GM19372 (cell line): ENCODE measurements at regions not wholly inside any gene's neighbourhood (a gene's known extent, or its start where the extent isn't known, plus 50 kb on each side); places are given as distances from the start of the nearest gene placed in this dataset.
"Not testable (repeated sequence)": the region's sequence is repeated elsewhere in the genome, so short reads cannot be mapped to it uniquely, and the experiment has no call there.

Experiments used
- ATAC-seq: cut with Tn5 transposase; IDR thresholded peaks from one replicate; pipeline ENCODE4 v1.9.1; 2021; ENCODE audit warnings: mild to moderate bottlenecking, low read depth, moderate library complexity; ENCODE audit not compliant: unreplicated experiment

GRCh38 chr9:12318732-12319685 is 374.2 kb upstream of the TYRP1 start:
- no peak for ATAC-seq

- no peak for ATAC-seq
These were observed 363.6 kb upstream of the TYRP1 start for GRCh38 chr9:12329623-12329985.

GRCh38 chr9:12333966-12334365 is 359.2 kb upstream of the TYRP1 start:
- not testable (repeated sequence) for ATAC-seq

GRCh38 chr9:12350775-12351174 is 342.4 kb upstream of the TYRP1 start:
- ATAC-seq: no peak

GRCh38 chr9:12351293-12352044 is 341.7 kb upstream of the TYRP1 start:
- ATAC-seq: no peak

- no peak for ATAC-seq
These were observed 341.2 kb upstream of the TYRP1 start for GRCh38 chr9:12352045-12352315.

GRCh38 chr9:12363439-12363838 is 329.7 kb upstream of the TYRP1 start:
- ATAC-seq: no peak

GRCh38 chr9:12368569-12368968 is 324.6 kb upstream of the TYRP1 start:
- no peak for ATAC-seq

GRCh38 chr9:12391839-12392509 is 301.2 kb upstream of the TYRP1 start:
- no peak for ATAC-seq

GRCh38 chr9:12394105-12394504 is 299.1 kb upstream of the TYRP1 start:
- ATAC-seq: no peak

GRCh38 chr9:12403721-12404120 is 289.5 kb upstream of the TYRP1 start:
- no peak for ATAC-seq

GRCh38 chr9:12413986-12414385 is 279.2 kb upstream of the TYRP1 start:
- no peak for ATAC-seq

- ATAC-seq: no peak
These were observed 278.7 kb upstream of the TYRP1 start for GRCh38 chr9:12414514-12414913.

GRCh38 chr9:12415361-12415760 is 277.8 kb upstream of the TYRP1 start:
- no peak for ATAC-seq

- no peak for ATAC-seq
These were observed 276.5 kb upstream of the TYRP1 start for GRCh38 chr9:12416716-12417115.

GRCh38 chr9:12424243-12424642 is 268.9 kb upstream of the TYRP1 start:
- no peak for ATAC-seq

- ATAC-seq: no peak
These were observed 267.0 kb upstream of the TYRP1 start for GRCh38 chr9:12425878-12426864.

- ATAC-seq: no peak
These were observed 253.9 kb upstream of the TYRP1 start for GRCh38 chr9:12439267-12439666.

GRCh38 chr9:12441080-12441479 is 252.1 kb upstream of the TYRP1 start:
- not testable (repeated sequence) for ATAC-seq

GRCh38 chr9:12441506-12441905 is 251.7 kb upstream of the TYRP1 start:
- ATAC-seq: no peak
